Testis (tissue), 2 donors: ENCODE measurements at regions not wholly inside any gene's neighbourhood (a gene's known extent, or its start where the extent isn't known, plus 50 kb on each side); places are given as distances from the start of the nearest gene placed in this dataset.

Source experiments
- CTCF ChIP-seq, 3 experiments: fragments of 450-650 bp in 2 of 3; fragments of 200-600 bp in 1 of 3; sonication (generic) in 1 of 3; IDR thresholded peaks; one replicate each; pipeline ENCODE4 v1.5.1; 2016 to 2019; ENCODE audit warnings: antibody characterized with exemption in 3 of 3, mild to moderate bottlenecking in 2 of 3, moderate library complexity in 1 of 3
- POLR2A ChIP-seq: fragments of 450-650 bp; IDR thresholded peaks from one replicate; pipeline ENCODE4 v1.6.1; 2017; ENCODE audit warnings: antibody characterized with exemption, mild to moderate bottlenecking, moderate library complexity

GRCh38 chr9:115978091-115978490 is 175.5 kb upstream of the PAPPA start:
- no peak for TF ChIP-seq CTCF (IDR thresholded peaks at IDR 0.05)
- TF ChIP-seq POLR2A: no peak
